ENCODE measurements at regions not wholly inside any gene's neighbourhood (a gene's known extent, or its start where the extent isn't known, plus 50 kb on each side); places are given as distances from the start of the nearest gene placed in this dataset.

DNA sequence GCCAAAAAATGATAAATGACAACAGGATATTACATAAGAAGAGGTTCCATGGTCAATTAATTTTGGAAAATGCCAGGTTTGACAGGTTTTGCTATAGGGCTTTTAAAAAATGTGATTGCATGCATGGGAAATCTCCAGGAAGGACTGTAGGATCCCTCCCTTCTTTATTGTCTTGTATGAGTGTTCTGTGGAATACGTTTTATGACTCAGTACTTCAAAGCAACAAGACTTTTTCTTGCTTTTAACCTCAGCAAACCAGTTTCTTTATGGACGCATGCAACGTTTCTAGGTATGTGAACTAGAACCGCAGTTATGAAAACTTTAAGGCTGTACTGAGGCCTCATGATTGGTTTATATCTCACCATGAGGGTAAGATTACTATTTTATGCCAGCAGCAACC, 76.6 kb upstream of the NTRK2 start:
- DNase-seq (ENCODE audit: low spot score), result no peak
- TF ChIP-seq, protein P1, sequence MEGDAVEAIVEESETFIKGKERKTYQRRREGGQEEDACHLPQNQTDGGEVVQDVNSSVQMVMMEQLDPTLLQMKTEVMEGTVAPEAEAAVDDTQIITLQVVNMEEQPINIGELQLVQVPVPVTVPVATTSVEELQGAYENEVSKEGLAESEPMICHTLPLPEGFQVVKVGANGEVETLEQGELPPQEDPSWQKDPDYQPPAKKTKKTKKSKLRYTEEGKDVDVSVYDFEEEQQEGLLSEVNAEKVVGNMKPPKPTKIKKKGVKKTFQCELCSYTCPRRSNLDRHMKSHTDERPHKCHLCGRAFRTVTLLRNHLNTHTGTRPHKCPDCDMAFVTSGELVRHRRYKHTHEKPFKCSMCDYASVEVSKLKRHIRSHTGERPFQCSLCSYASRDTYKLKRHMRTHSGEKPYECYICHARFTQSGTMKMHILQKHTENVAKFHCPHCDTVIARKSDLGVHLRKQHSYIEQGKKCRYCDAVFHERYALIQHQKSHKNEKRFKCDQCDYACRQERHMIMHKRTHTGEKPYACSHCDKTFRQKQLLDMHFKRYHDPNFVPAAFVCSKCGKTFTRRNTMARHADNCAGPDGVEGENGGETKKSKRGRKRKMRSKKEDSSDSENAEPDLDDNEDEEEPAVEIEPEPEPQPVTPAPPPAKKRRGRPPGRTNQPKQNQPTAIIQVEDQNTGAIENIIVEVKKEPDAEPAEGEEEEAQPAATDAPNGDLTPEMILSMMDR (IDR thresholded peaks at IDR 0.05; ENCODE audit: extremely low read depth, missing control alignments), result no peak

DNA sequence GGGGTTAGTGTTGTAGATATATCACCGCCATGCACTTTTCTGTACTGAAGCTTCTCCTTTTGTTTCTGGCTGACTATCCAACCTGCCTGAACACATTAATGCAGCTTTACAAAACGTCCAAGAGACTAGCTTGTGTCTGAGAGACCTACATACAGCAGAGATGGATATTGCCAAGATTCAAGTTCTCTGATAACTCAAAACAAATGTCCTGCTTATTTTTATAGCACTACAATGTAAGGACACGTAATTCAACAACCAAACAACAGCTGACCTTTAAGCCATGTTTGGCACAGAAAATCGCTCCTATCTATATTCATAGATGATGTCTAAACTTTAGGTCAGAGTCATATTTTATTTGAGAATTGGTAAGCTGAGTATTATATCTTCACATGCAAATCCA, 76.2 kb upstream of the NTRK2 start:
- DNase-seq (ENCODE audit: low spot score), result no peak
- TF ChIP-seq, protein P1 (IDR thresholded peaks at IDR 0.05; ENCODE audit: extremely low read depth, missing control alignments), result no peak

DNA sequence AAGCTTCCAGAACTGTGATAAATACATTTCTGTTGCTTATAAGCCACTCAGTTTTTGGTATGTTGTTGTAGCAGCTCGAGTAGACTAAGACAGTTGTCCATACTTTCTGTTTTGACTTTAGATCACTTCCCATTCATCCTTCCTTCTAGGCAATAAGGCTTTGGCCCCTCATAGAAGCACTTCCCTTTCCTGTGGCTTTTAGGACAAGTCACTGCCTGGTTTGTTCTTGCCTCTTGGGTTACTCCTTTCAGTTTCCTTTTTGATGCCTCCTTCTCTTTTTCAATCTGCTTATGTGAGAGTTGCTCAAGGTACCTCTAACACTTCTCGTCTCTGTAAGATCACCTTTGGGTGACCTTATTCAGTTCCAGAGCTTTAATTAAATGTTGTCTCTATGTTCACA, 72.4 kb upstream of the NTRK2 start:
- TF ChIP-seq, protein P1 (IDR thresholded peaks at IDR 0.05; ENCODE audit: extremely low read depth, missing control alignments), result no peak
- DNase-seq (ENCODE audit: low spot score), result peak; percentile 37

DNA sequence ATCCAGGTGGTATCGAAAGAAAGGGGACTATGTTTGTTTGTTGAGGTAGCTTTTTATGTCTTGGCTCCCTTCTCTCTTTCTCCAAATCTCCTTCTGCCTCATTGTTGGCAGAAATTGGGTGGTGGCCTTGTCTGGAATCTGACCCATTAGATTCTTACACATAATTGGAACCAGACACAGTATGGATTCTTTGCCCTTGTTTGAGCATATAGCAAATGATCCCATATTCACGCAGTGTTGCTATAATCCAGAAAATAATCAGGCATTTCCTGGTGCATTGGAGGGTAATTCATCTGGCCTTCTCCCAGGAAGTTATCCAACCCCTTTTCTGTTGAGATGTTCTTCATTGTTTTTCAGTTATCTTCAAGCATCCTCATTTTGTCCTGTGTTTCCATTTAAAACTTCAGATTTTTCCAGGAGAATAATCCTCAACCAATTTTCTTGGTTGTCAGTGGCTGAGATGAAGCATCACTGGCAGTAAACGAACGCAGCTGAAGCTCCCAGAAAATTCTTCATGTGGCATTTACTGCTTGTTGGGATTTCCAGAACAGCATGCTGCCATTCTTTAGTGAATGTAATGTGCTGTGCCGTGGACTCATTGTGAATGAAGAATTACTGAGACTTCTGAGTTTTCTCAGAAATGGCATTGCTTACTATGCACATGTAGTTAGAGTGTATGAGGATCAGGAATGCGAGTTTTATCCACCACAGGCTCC, 70.5 kb upstream of the NTRK2 start:
- DNase-seq (ENCODE audit: low spot score), result no peak
- TF ChIP-seq, protein P1 (IDR thresholded peaks at IDR 0.05; ENCODE audit: extremely low read depth, missing control alignments), result no peak

DNA sequence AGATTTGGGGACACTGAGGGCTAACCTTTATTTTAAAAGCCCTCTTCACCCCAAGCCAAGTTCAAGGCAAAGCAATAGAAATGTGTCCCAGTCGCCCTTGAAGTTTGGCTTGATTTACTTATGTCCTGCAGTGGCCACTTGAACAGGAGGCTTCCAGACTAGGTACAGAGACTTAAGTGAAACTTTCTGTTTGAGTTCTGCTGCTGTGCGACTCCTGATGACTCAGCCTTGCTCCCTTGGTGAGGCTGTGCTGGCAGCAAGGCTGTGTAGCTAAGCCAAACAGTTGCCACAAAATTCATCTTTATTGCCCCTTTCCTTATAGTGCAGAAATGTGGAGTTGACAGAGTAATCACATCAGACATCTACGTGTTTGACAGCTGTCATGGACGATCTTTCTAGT, 68.8 kb upstream of the NTRK2 start:
- DNase-seq (ENCODE audit: low spot score), result no peak
- TF ChIP-seq, protein P1 (IDR thresholded peaks at IDR 0.05; ENCODE audit: extremely low read depth, missing control alignments), result no peak

DNA sequence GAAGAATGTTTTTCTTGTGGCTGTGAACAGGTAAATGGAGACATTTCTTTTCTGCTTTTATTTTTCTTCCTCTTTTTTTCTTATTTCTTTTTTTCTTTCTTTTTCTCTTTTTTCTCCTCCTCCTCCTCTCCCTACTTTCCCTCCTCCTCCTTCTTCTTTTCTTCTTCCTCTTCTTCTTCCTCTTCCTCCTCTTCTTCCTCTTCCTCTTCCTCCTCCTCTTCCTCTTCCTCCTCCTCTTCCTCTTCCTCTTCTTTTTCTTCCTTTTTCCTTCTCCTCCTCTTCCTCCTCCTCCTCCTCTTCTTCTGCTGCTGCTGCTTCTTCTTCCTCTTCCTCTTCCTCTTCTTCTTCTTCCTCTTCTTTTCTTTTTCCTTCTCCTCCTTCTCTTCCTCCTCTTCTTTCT, 65.3 kb upstream of the NTRK2 start:
- no peak for DNase-seq (ENCODE audit: low spot score)
- TF ChIP-seq, protein P1 (IDR thresholded peaks at IDR 0.05; ENCODE audit: extremely low read depth, missing control alignments), result no peak

DNA sequence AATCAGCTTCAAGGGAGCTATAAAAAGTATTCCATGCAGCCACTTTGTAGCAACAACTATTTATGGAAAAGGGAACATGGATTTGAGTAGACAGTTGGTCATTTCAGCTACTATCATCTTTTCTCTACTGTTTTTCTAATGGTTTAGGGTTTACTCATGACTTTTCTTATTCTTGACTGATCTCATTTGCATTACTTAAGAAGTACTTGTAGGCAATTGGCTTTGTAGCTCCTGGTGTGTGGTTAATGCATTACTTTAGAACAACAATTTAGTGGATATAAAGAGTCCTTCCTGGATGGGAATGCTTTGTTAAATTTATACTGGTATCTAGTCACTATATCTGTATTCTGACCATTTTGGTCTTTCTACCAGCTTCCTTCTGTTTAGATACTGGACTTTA, 59.8 kb upstream of the NTRK2 start:
- TF ChIP-seq, protein P1 (IDR thresholded peaks at IDR 0.05; ENCODE audit: extremely low read depth, missing control alignments), result no peak
- DNase-seq (ENCODE audit: low spot score), result no peak
